Liver (tissue), 8 donors: ENCODE measurements at regions not wholly inside any gene's neighbourhood (a gene's known extent, or its start where the extent isn't known, plus 50 kb on each side); places are given as distances from the start of the nearest gene placed in this dataset.
A peak's percentile ranks its signal among the peaks of the same experiment; 100 is the strongest.

Source experiments
- DNase-seq: peaks from one replicate; pipeline ENCODE4 v3.0.0-alpha.2; 2017; ENCODE audit warnings: low spot score
- H3K27ac ChIP-seq, 2 donors: one replicate each; pipeline ENCODE4 v1.7.0; 2013; ENCODE audit warnings: inconsistent platforms in 2 of 2, low read length in 2 of 2, control low read depth in 1 of 2, low read depth in 1 of 2, mild to moderate bottlenecking in 1 of 2
- H3K27me3 ChIP-seq, 4 donors: one replicate each; pipeline versions ENCODE4 v1.6.1 to v1.7.0; 2013; ENCODE audit warnings: low read length in 3 of 4, inconsistent platforms in 1 of 4, mild to moderate bottlenecking in 1 of 4, moderate library complexity in 1 of 4; ENCODE audit not compliant: control insufficient read depth in 4 of 4, insufficient read depth in 4 of 4
- H3K36me3 ChIP-seq, 4 donors: one replicate each; pipeline versions ENCODE4 v1.6.1 to v1.7.0; 2013; ENCODE audit warnings: low read length in 3 of 4, mild to moderate bottlenecking in 3 of 4, low read depth in 1 of 4, moderate library complexity in 1 of 4; ENCODE audit not compliant: control insufficient read depth in 4 of 4, insufficient read depth in 3 of 4
- H3K4me1 ChIP-seq, 4 donors: one replicate each; pipeline versions ENCODE4 v1.6.1 to v1.7.0; 2013; ENCODE audit warnings: low read length in 3 of 4, mild to moderate bottlenecking in 3 of 4, moderate library complexity in 1 of 4; ENCODE audit not compliant: control insufficient read depth in 4 of 4, insufficient read depth in 4 of 4
- H3K4me3 ChIP-seq, 3 donors: one replicate each; pipeline versions ENCODE4 v1.6.1 to v1.7.0; 2013; ENCODE audit warnings: low read length in 3 of 3, control low read depth in 1 of 3, low read depth in 1 of 3, mild to moderate bottlenecking in 1 of 3
- H3K9ac ChIP-seq, 2 donors: one replicate each; pipeline ENCODE4 v1.7.0; 2013; ENCODE audit warnings: low read length in 2 of 2, mild to moderate bottlenecking in 2 of 2, moderate library complexity in 2 of 2, control low read depth in 1 of 2, low read depth in 1 of 2
- H3K9me3 ChIP-seq, 4 donors: one replicate each; pipeline versions ENCODE4 v1.6.1 to v1.7.0; 2013; ENCODE audit warnings: low read length in 3 of 4; ENCODE audit not compliant: control insufficient read depth in 4 of 4
- EGR1 ChIP-seq, 2 donors: IDR thresholded peaks; 2 replicates each; pipeline ENCODE4 v1.6.1; 2016 to 2018; ENCODE audit warnings: antibody characterized with exemption in 2 of 2, low read depth in 2 of 2
- GABPA ChIP-seq, 2 donors: IDR thresholded peaks in 1 of 2; conservative IDR thresholded peaks in 1 of 2; 2 replicates each; pipeline ENCODE4 v1.6.1; 2016; ENCODE audit warnings: antibody characterized with exemption in 2 of 2, mild to moderate bottlenecking in 1 of 2, moderate library complexity in 1 of 2
- HNF4A ChIP-seq, 2 donors: conservative IDR thresholded peaks; 2 replicates each; pipeline ENCODE4 v1.6.1; 2016; ENCODE audit warnings: antibody characterized with exemption in 2 of 2, mild to moderate bottlenecking in 2 of 2
- HNF4G ChIP-seq: IDR thresholded peaks from 2 replicates; pipeline ENCODE4 v1.6.1; 2016; ENCODE audit warnings: antibody characterized with exemption
- JUND ChIP-seq, 2 donors: IDR thresholded peaks; 2 replicates each; pipeline ENCODE4 v1.6.1; 2016; ENCODE audit warnings: antibody characterized with exemption in 2 of 2
- NR2F2 ChIP-seq: IDR thresholded peaks from 2 replicates; pipeline ENCODE4 v1.6.1; 2016; ENCODE audit warnings: antibody characterized with exemption
- RAD21 ChIP-seq, 2 donors: IDR thresholded peaks; 2 replicates each; pipeline ENCODE4 v1.6.1; 2016; ENCODE audit warnings: antibody characterized with exemption in 2 of 2, mild to moderate bottlenecking in 2 of 2
- RXRA ChIP-seq, 2 donors: IDR thresholded peaks; 2 replicates each; pipeline ENCODE4 v1.6.1; 2017 to 2018; ENCODE audit warnings: antibody characterized with exemption in 2 of 2, mild to moderate bottlenecking in 1 of 2
- SP1 ChIP-seq: IDR thresholded peaks from 2 replicates; pipeline ENCODE4 v1.6.1; 2018; ENCODE audit warnings: antibody characterized with exemption, mild to moderate bottlenecking
- TAF1 ChIP-seq: conservative IDR thresholded peaks from 2 replicates; pipeline ENCODE4 v1.6.1; 2016; ENCODE audit warnings: antibody characterized with exemption, mild to moderate bottlenecking
- WGBS: extraction: QIAGEN DNeasy Blood & Tissue Kit; methylation state at CpG from one replicate; pipeline ENCODE4 v1.1.7; 2013; 5-methylcytosine and 5-hydroxymethylcytosine counted together
- TF ChIP-seq, protein P1 (sequence below): fragments of 150-350 bp; IDR thresholded peaks from 2 replicates; pipeline ENCODE4 v1.5.1; 2017; ENCODE audit warnings: improper control_type of control experiment, low read depth, low read length; ENCODE audit not compliant: missing input control
- TF ChIP-seq, protein P2 (sequence below): IDR thresholded peaks from 2 replicates; pipeline ENCODE4 v1.6.1; 2016; ENCODE audit warnings: antibody characterized with exemption
- donor health status: healthy.
- donor health status: healthy.
- donor health status: healthy.
- donor health status: healthy.
- donor health status: healthy.

DNA sequence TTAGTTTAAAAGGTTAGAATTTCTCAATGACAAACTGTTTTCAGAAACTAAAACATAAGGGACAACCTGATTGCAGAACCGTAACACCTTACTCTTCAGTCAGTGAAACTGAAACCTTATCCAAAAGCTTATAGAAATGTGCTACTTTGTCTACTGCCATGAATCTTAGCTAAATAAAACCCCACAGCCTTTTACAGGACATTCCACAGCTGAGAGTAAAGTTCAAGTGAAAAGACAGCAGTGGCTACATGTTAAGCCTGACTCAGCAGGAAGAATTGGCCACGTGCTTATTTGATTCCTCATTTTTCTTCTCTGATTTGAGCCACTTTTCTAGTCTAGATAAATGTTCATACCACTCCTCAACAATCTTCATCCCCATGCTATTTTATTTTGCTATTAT is 278.7 kb upstream of the ISL1 start:
- DNase-seq: no peak
- Histone ChIP-seq H3K36me3 (no peaks in the 10 kb centered on the region), H3K9me3 (no peaks in the 10 kb centered on the region), H3K27me3 (no peaks in the 10 kb centered on the region), H3K4me1 (no peaks in the 10 kb centered on the region), H3K27ac (no peak overlapping the region), H3K9ac (no peak overlapping the region), H3K4me3 (no peak overlapping the region)
- TF ChIP-seq, protein P1, sequence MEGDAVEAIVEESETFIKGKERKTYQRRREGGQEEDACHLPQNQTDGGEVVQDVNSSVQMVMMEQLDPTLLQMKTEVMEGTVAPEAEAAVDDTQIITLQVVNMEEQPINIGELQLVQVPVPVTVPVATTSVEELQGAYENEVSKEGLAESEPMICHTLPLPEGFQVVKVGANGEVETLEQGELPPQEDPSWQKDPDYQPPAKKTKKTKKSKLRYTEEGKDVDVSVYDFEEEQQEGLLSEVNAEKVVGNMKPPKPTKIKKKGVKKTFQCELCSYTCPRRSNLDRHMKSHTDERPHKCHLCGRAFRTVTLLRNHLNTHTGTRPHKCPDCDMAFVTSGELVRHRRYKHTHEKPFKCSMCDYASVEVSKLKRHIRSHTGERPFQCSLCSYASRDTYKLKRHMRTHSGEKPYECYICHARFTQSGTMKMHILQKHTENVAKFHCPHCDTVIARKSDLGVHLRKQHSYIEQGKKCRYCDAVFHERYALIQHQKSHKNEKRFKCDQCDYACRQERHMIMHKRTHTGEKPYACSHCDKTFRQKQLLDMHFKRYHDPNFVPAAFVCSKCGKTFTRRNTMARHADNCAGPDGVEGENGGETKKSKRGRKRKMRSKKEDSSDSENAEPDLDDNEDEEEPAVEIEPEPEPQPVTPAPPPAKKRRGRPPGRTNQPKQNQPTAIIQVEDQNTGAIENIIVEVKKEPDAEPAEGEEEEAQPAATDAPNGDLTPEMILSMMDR: no peak
- TF ChIP-seq GABPA (IDR thresholded peaks at IDR 0.05 in 1 of 2, conservative IDR thresholded peaks at IDR 0.05 in 1 of 2) (no peak), HNF4A (conservative IDR thresholded peaks at IDR 0.05) (peak; percentile 35 to 62), NR2F2 (no peak), SP1 (peak; percentile 28), EGR1 (IDR thresholded peaks at IDR 0.05; ENCODE audit: low read depth in 2 of 2) (no peak)
- TF ChIP-seq, protein P2, sequence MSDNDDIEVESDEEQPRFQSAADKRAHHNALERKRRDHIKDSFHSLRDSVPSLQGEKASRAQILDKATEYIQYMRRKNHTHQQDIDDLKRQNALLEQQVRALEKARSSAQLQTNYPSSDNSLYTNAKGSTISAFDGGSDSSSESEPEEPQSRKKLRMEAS: no peak
- WGBS: 45% methylated on average over 2 of the region's 2 CpGs

GRCh38 chr5:51109786-51110410 is 273.4 kb upstream of the ISL1 start:
- no peak for TF ChIP-seq RXRA (IDR thresholded peaks at IDR 0.05)
- no peak for TF ChIP-seq EGR1 (IDR thresholded peaks at IDR 0.05; ENCODE audit: low read depth in 2 of 2)
- no peak for TF ChIP-seq HNF4A (conservative IDR thresholded peaks at IDR 0.05)
- TF ChIP-seq GABPA (IDR thresholded peaks at IDR 0.05 in 1 of 2, conservative IDR thresholded peaks at IDR 0.05 in 1 of 2): no peak
- TF ChIP-seq HNF4G: no peak
- Histone ChIP-seq H3K27ac (no peak overlapping the region), H3K36me3 (no peaks in the 10 kb centered on the region), H3K4me1 (no peaks in the 10 kb centered on the region), H3K27me3 (no peaks in the 10 kb centered on the region), H3K4me3 (no peak overlapping the region), H3K9me3 (no peaks in the 10 kb centered on the region), H3K9ac (no peak overlapping the region)
- DNase-seq: no peak
- WGBS: 78% methylated on average over 3 of the region's 3 CpGs

DNA sequence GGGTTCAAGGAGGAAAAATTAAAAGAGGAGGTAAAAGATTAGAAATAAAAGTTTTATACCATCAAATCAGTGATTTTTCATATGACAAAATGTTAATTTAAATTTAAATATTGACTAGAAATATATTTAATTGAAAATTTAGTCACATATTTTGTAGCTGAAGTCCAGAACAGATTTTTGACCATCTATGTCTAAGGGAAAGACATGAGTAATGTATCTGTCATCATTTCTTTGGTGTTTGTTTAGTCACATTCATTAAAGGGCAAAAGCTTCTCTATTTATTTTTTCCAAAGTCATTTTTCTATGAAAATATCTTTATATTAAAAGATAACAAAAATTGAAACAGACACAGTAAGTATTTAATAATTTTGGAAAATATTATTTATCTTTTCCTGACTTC is 252.0 kb upstream of the ISL1 start:
- Histone ChIP-seq H3K27me3 (no peaks in the 10 kb centered on the region), H3K4me1 (no peaks in the 10 kb centered on the region), H3K9me3 (no peaks in the 10 kb centered on the region), H3K4me3 (no peak overlapping the region), H3K36me3 (no peaks in the 10 kb centered on the region), H3K9ac (no peak overlapping the region), H3K27ac (no peak overlapping the region)
- no peak for DNase-seq
- no peak for TF ChIP-seq RAD21 (IDR thresholded peaks at IDR 0.05)
- no peak for TF ChIP-seq JUND (IDR thresholded peaks at IDR 0.05)
- no peak for TF ChIP-seq HNF4G

DNA sequence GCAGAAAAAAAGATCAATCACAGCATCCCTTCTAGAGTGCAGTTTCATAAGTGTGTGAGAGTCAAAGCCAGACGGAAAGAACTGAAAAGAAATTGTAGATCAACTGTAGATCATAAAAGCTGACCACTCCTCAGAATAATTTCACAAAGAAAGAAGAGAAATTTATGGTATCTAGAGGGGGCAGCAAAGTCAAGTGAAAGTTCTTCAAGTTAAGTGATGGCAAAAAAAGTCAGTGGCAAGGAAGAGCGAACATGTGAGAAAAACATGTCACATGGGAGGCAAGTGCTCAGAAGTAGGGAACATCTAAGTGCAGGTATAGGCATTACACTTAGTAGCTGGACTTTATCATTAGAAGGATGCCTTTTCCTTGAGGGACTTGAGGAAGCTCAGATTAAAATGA is 245.1 kb upstream of the ISL1 start:
- Histone ChIP-seq H3K9me3 (no peaks in the 10 kb centered on the region), H3K27ac (no peak overlapping the region), H3K9ac (no peak overlapping the region), H3K27me3 (no peaks in the 10 kb centered on the region), H3K4me3 (no peak overlapping the region), H3K4me1 (no peaks in the 10 kb centered on the region), H3K36me3 (no peaks in the 10 kb centered on the region)
- TF ChIP-seq RXRA (IDR thresholded peaks at IDR 0.05): no peak
- peak in 1 of 2 donors; percentile 10 for TF ChIP-seq RAD21 (IDR thresholded peaks at IDR 0.05)
- no peak for TF ChIP-seq HNF4G
- TF ChIP-seq TAF1: no peak
- WGBS: 80% methylated on average over 2 of the region's 2 CpGs
- no peak for DNase-seq
